H9 (cell line): ENCODE measurements at regions not wholly inside any gene's neighbourhood (a gene's known extent, or its start where the extent isn't known, plus 50 kb on each side); places are given as distances from the start of the nearest gene placed in this dataset.
A peak's percentile ranks its signal among the peaks of the same experiment; 100 is the strongest.

Experiments
- DNase-seq: peaks from one replicate; pipeline ENCODE4 v3.0.0-alpha.2; 2017
- H2AFZ ChIP-seq: one replicate; pipeline ENCODE4 v1.6.1; 2013; ENCODE audit warnings: mild to moderate bottlenecking, low read length, control low read depth, moderate library complexity
- H2AK5ac ChIP-seq: 2 replicates; pipeline ENCODE4 v1.6.1; 2013; ENCODE audit warnings: low read length, control low read depth, mixed read lengths; ENCODE audit not compliant: insufficient read length
- H2BK120ac ChIP-seq: one replicate; pipeline ENCODE4 v1.6.1; 2013; ENCODE audit warnings: low read depth, mild to moderate bottlenecking, low read length, control low read depth, inconsistent platforms; ENCODE audit not compliant: poor library complexity, severe bottlenecking
- H2BK12ac ChIP-seq: 2 replicates; pipeline ENCODE4 v1.6.1; 2013; ENCODE audit warnings: low read length, control low read depth, mixed read lengths, low read depth; ENCODE audit not compliant: insufficient read length
- H2BK15ac ChIP-seq: 2 replicates; pipeline ENCODE4 v1.6.1; 2013; ENCODE audit warnings: low read depth, low read length, control low read depth
- H2BK20ac ChIP-seq: one replicate; pipeline ENCODE4 v1.6.1; 2013; ENCODE audit warnings: low read depth, mild to moderate bottlenecking, low read length, control low read depth, inconsistent platforms; ENCODE audit not compliant: poor library complexity, severe bottlenecking
- H2BK5ac ChIP-seq: 2 replicates; pipeline ENCODE4 v1.6.1; 2013; ENCODE audit warnings: low read length, control low read depth, mixed read lengths; ENCODE audit not compliant: insufficient read length
- H3K14ac ChIP-seq: 2 replicates; pipeline ENCODE4 v1.6.1; 2013; ENCODE audit warnings: low read length, control low read depth; ENCODE audit not compliant: insufficient read depth
- H3K18ac ChIP-seq: 2 replicates; pipeline ENCODE4 v1.6.1; 2013; ENCODE audit warnings: low read depth, mild to moderate bottlenecking, mixed read lengths, low read length, control low read depth; ENCODE audit not compliant: insufficient read length
- H3K23ac ChIP-seq: 2 replicates; pipeline ENCODE4 v1.6.1; 2013; ENCODE audit warnings: low read length, control low read depth, mixed read lengths, low read depth; ENCODE audit not compliant: insufficient read length
- H3K23me2 ChIP-seq: 2 replicates; pipeline ENCODE4 v1.6.1; 2013; ENCODE audit warnings: low read depth, mild to moderate bottlenecking, mixed read lengths, low read length, control low read depth; ENCODE audit not compliant: insufficient read length, poor library complexity, severe bottlenecking
- H3K27ac ChIP-seq: 2 replicates; pipeline ENCODE4 v1.5.1; 2013; ENCODE audit warnings: low read length, control low read depth, mixed read lengths, low read depth; ENCODE audit not compliant: insufficient read length
- H3K27me3 ChIP-seq: 2 replicates; pipeline ENCODE4 v1.6.1; 2013; ENCODE audit warnings: low read length, control low read depth, inconsistent platforms; ENCODE audit not compliant: insufficient read depth
- H3K4ac ChIP-seq: 2 replicates; pipeline ENCODE4 v1.6.1; 2013; ENCODE audit warnings: low read depth, mild to moderate bottlenecking, control low read depth, inconsistent platforms, low read length, moderate library complexity
- H3K4me1 ChIP-seq: 2 replicates; pipeline ENCODE4 v1.6.1; 2013; ENCODE audit warnings: low read length, control low read depth, inconsistent platforms; ENCODE audit not compliant: insufficient read depth
- H3K4me2 ChIP-seq: 2 replicates; pipeline ENCODE4 v1.6.1; 2013; ENCODE audit warnings: low read length, control low read depth, mixed read lengths; ENCODE audit not compliant: insufficient read length, insufficient read depth
- H3K56ac ChIP-seq: 2 replicates; pipeline ENCODE4 v1.6.1; 2013; ENCODE audit warnings: low read depth, mild to moderate bottlenecking, mixed read lengths, low read length, control low read depth; ENCODE audit not compliant: insufficient read length
- H3K79me1 ChIP-seq: 2 replicates; pipeline ENCODE4 v1.6.1; 2013; ENCODE audit warnings: low read depth, mild to moderate bottlenecking, moderate library complexity, low read length, control low read depth, inconsistent platforms; ENCODE audit not compliant: insufficient read depth, poor library complexity, severe bottlenecking
- H3K79me2 ChIP-seq: 2 replicates; pipeline ENCODE4 v1.6.1; 2013; ENCODE audit warnings: low read length, control low read depth, inconsistent platforms; ENCODE audit not compliant: insufficient read depth
- H3K9ac ChIP-seq: 2 replicates; pipeline ENCODE4 v1.6.1; 2013; ENCODE audit warnings: low read length, control low read depth, mixed read lengths; ENCODE audit not compliant: insufficient read length; ENCODE audit errors: extremely low read depth
- H3K9me3 ChIP-seq: one replicate; pipeline ENCODE4 v1.6.1; 2013; ENCODE audit warnings: low read depth, low read length, inconsistent platforms; ENCODE audit not compliant: control insufficient read depth
- H3T11ph ChIP-seq: one replicate; pipeline ENCODE4 v1.6.1; 2013; ENCODE audit warnings: mild to moderate bottlenecking, low read length, control low read depth, inconsistent platforms
- H4K20me1 ChIP-seq: one replicate; pipeline ENCODE4 v1.6.1; 2013; ENCODE audit not compliant: control insufficient read depth, insufficient read length, insufficient read depth
- H4K5ac ChIP-seq: 2 replicates; pipeline ENCODE4 v1.6.1; 2013; ENCODE audit warnings: low read depth, mild to moderate bottlenecking, mixed read lengths, low read length, control low read depth; ENCODE audit not compliant: insufficient read length
- H4K8ac ChIP-seq: replicated peaks from 2 replicates; pipeline ENCODE4 v1.6.1; 2013; ENCODE audit warnings: low read length, control low read depth, mixed read lengths, low read depth; ENCODE audit not compliant: insufficient read length
- H4K91ac ChIP-seq: 2 replicates; pipeline ENCODE4 v1.6.1; 2013; ENCODE audit warnings: low read depth, mild to moderate bottlenecking, moderate library complexity, mixed read lengths, low read length, control low read depth; ENCODE audit not compliant: insufficient read length
- H3K27ac Mint-ChIP-seq, 3 experiments: 2 replicates in 2 of 3; 3 replicates in 1 of 3; pipeline ENCODE4 v1.8.0; 2020 to 2021; ENCODE audit warnings: mixed read lengths in 3 of 3, mild to moderate bottlenecking in 1 of 3, moderate library complexity in 1 of 3
- H3K27me3 Mint-ChIP-seq: 2 replicates; pipeline ENCODE4 v1.8.0; 2021; ENCODE audit warnings: low read depth, mild to moderate bottlenecking, moderate library complexity, mixed read lengths
- H3K36me3 Mint-ChIP-seq, 3 experiments: 2 replicates in 2 of 3; 3 replicates in 1 of 3; pipeline ENCODE4 v1.8.0; 2020 to 2021; ENCODE audit warnings: low read depth in 3 of 3, mixed read lengths in 3 of 3; ENCODE audit not compliant: insufficient read depth in 1 of 3
- H3K4me1 Mint-ChIP-seq, 2 experiments: 2 replicates each; pipeline ENCODE4 v1.8.0; 2020; ENCODE audit warnings: mixed read lengths in 2 of 2
- H3K4me3 Mint-ChIP-seq, 2 experiments: 2 replicates in 1 of 2; 3 replicates in 1 of 2; pipeline ENCODE4 v1.8.0; 2020 to 2021; ENCODE audit warnings: mild to moderate bottlenecking in 2 of 2, mixed read lengths in 2 of 2, moderate library complexity in 1 of 2
- H3K9me3 Mint-ChIP-seq, 2 experiments: 2 replicates in 1 of 2; 3 replicates in 1 of 2; pipeline ENCODE4 v1.8.0; 2020; ENCODE audit warnings: mild to moderate bottlenecking in 2 of 2, mixed read lengths in 2 of 2, moderate library complexity in 1 of 2
- WGBS: extraction: QIAGEN DNeasy Blood & Tissue Kit; methylation state at CpG from one replicate; pipeline ENCODE4 v1.1.7; 2013; ENCODE audit warnings: missing lambda C conversion rate, low lambda C conversion rate, mixed read lengths; ENCODE audit not compliant: insufficient read length; ENCODE audit errors: extremely low coverage; 5-methylcytosine and 5-hydroxymethylcytosine counted together
- TF ChIP-seq, protein P1 (sequence below): fragments of 200-600 bp; sonication (generic); conservative IDR thresholded peaks from 3 replicates; pipeline ENCODE4 v1.8.0; 2021; ENCODE audit warnings: antibody characterized with exemption, mild to moderate bottlenecking

DNA sequence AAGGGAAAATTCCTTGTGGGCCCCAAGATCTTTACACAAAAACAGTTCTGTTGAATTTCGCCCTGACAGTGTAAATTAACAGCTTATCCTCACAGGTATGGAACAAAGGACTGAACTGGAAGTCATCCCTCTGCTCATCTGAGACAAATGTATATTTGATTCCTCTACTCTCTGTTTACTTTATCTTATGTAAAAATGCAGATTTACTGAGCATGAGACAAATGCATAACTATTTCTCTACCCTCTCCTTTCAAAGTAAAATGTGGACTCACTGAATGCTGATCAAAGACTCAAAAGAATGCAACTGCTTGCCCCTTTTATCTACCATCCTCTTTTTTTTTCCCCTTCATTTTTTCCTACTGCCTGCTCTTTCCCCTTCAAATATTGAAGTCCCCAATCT is 98.6 kb upstream of the CRBN start:
- no peak for DNase-seq
- Mint-ChIP-seq H3K4me1 (peaks cover 10 to 17% of the 10 kb centered on the region in 2 experiments), H3K9me3 (no peaks in the 10 kb centered on the region), H3K36me3 (no peaks in the 10 kb centered on the region), H3K27ac (peak overlapping the region in 2 of 3 experiments; percentile 24 to 85; a peak in 4 of 7 replicates), H3K4me3 (no peak overlapping the region; a peak in 1 of 5 replicates), H3K27me3 (no peaks in the 10 kb centered on the region; the same call in 1 of the 2 replicates)
- Histone ChIP-seq H3K18ac (no peak overlapping the region), H3K9me3 (no peaks in the 10 kb centered on the region), H3K4ac (no peak overlapping the region), H2BK15ac (no peak overlapping the region), H4K5ac (no peak overlapping the region), H3K23ac (no peak overlapping the region), H3T11ph (no peak overlapping the region), H3K27ac (no peak overlapping the region), H3K56ac (no peak overlapping the region), H4K8ac (no peak overlapping the region), H3K4me2 (no peak overlapping the region), H3K4me1 (no peaks in the 10 kb centered on the region), H4K91ac (no peak overlapping the region), H2AK5ac (no peak overlapping the region), H2AFZ (no peak overlapping the region), H3K79me1 (no peaks in the 10 kb centered on the region), H3K79me2 (no peaks in the 10 kb centered on the region), H3K23me2 (no peaks in the 10 kb centered on the region), H2BK20ac (no peak overlapping the region), H3K9ac (no peak overlapping the region), H2BK12ac (no peak overlapping the region), H2BK5ac (no peak overlapping the region), H4K20me1 (no peaks in the 10 kb centered on the region), H2BK120ac (no peak overlapping the region), H3K14ac (no peak overlapping the region), H3K27me3 (no peaks in the 10 kb centered on the region)
- TF ChIP-seq, protein P1, sequence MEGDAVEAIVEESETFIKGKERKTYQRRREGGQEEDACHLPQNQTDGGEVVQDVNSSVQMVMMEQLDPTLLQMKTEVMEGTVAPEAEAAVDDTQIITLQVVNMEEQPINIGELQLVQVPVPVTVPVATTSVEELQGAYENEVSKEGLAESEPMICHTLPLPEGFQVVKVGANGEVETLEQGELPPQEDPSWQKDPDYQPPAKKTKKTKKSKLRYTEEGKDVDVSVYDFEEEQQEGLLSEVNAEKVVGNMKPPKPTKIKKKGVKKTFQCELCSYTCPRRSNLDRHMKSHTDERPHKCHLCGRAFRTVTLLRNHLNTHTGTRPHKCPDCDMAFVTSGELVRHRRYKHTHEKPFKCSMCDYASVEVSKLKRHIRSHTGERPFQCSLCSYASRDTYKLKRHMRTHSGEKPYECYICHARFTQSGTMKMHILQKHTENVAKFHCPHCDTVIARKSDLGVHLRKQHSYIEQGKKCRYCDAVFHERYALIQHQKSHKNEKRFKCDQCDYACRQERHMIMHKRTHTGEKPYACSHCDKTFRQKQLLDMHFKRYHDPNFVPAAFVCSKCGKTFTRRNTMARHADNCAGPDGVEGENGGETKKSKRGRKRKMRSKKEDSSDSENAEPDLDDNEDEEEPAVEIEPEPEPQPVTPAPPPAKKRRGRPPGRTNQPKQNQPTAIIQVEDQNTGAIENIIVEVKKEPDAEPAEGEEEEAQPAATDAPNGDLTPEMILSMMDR = no peak
- WGBS = no CpG with 5 or more reads among the region's 1 CpG
